ENCODE measurements at regions not wholly inside any gene's neighbourhood (a gene's known extent, or its start where the extent isn't known, plus 50 kb on each side); places are given as distances from the start of the nearest gene placed in this dataset.
A peak's percentile ranks its signal among the peaks of the same experiment; 100 is the strongest.

- Histone ChIP-seq H2BK5ac (ENCODE audit: low read depth, low read length, poor library complexity, severe bottlenecking) (no peak overlapping the region), H2BK15ac (ENCODE audit: low read depth, poor library complexity, severe bottlenecking) (no peak overlapping the region), H3K4ac (ENCODE audit: low read depth in 1 of 2, low read length in 2 of 2) (no peak overlapping the region), H3K18ac (ENCODE audit: low read depth in 1 of 2, low read length in 2 of 2) (no peak overlapping the region), H3K23ac (ENCODE audit: low read length in 2 of 2) (no peak overlapping the region), H3K14ac (ENCODE audit: low read length in 2 of 2) (no peak overlapping the region), H3K4me1 (ENCODE audit: control insufficient read depth, insufficient read depth, low read depth, low read length) (peaks cover 2% of the 10 kb centered on the region), H3K27ac (ENCODE audit: low read length, poor library complexity, severe bottlenecking) (no peak overlapping the region), H2BK12ac (ENCODE audit: low read length in 2 of 2) (no peak overlapping the region), H4K8ac (ENCODE audit: low read length) (no peak overlapping the region), H3K9ac (ENCODE audit: low read length) (no peak overlapping the region), H2BK120ac (ENCODE audit: low read depth, low read length) (no peak overlapping the region), H3K36me3 (ENCODE audit: control insufficient read depth in 1 of 2, insufficient read depth in 2 of 2, low read depth in 1 of 2, low read length in 2 of 2) (no peaks in the 10 kb centered on the region), H4K91ac (ENCODE audit: low read length) (no peak overlapping the region), H2AK5ac (ENCODE audit: low read length, severe bottlenecking) (no peak overlapping the region), H3K4me2 (ENCODE audit: low read length, poor library complexity, severe bottlenecking) (no peak overlapping the region), H3K4me3 (ENCODE audit: insufficient read depth in 1 of 2, low read depth in 1 of 2, low read length in 2 of 2) (no peak overlapping the region), H3K79me1 (replicated peaks; ENCODE audit: low read length, poor library complexity, severe bottlenecking) (no peaks in the 10 kb centered on the region), H2AFZ (ENCODE audit: low read depth, low read length) (no peak overlapping the region), H3K27me3 (ENCODE audit: control insufficient read depth in 1 of 2, insufficient read depth in 1 of 2, low read length in 2 of 2) (no peaks in the 10 kb centered on the region), H3K9me3 (ENCODE audit: control insufficient read depth, low read length) (no peaks in the 10 kb centered on the region)
- no CpG with 5 or more reads among the region's 4 CpGs for WGBS
- DNase-seq, result no peak
These were observed 69.8 kb upstream of the MNS1 start for GRCh38 chr15:56534728-56535127.

- no peak overlapping the region for H2BK120ac ChIP-seq (ENCODE audit: low read depth, low read length)
- H3K14ac ChIP-seq (ENCODE audit: low read length in 2 of 2), result no peak overlapping the region
- no peak overlapping the region for H2BK12ac ChIP-seq (ENCODE audit: low read length in 2 of 2)
- WGBS, result 35% methylated on average over 1 of the region's 2 CpGs
- no peaks in the 10 kb centered on the region for H3K9me3 ChIP-seq (ENCODE audit: control insufficient read depth, low read length)
- no peak overlapping the region for H2BK5ac ChIP-seq (ENCODE audit: low read depth, low read length, poor library complexity, severe bottlenecking)
- no peak overlapping the region for H3K4me2 ChIP-seq (ENCODE audit: low read length, poor library complexity, severe bottlenecking)
- no peak overlapping the region for H3K18ac ChIP-seq (ENCODE audit: low read depth in 1 of 2, low read length in 2 of 2)
- H4K91ac ChIP-seq (ENCODE audit: low read length), result no peak overlapping the region
- H3K4me1 ChIP-seq (ENCODE audit: control insufficient read depth, insufficient read depth, low read depth, low read length), result peaks cover 2% of the 10 kb centered on the region
- no peak overlapping the region for H2BK15ac ChIP-seq (ENCODE audit: low read depth, poor library complexity, severe bottlenecking)
- no peak overlapping the region for H3K4me3 ChIP-seq (ENCODE audit: insufficient read depth in 1 of 2, low read depth in 1 of 2, low read length in 2 of 2)
- H3K9ac ChIP-seq (ENCODE audit: low read length), result no peak overlapping the region
- H3K36me3 ChIP-seq (ENCODE audit: control insufficient read depth in 1 of 2, insufficient read depth in 2 of 2, low read depth in 1 of 2, low read length in 2 of 2), result no peaks in the 10 kb centered on the region
- H3K23ac ChIP-seq (ENCODE audit: low read length in 2 of 2), result no peak overlapping the region
- H3K4ac ChIP-seq (ENCODE audit: low read depth in 1 of 2, low read length in 2 of 2), result no peak overlapping the region
- no peak overlapping the region for H2AFZ ChIP-seq (ENCODE audit: low read depth, low read length)
- no peaks in the 10 kb centered on the region for H3K27me3 ChIP-seq (ENCODE audit: control insufficient read depth in 1 of 2, insufficient read depth in 1 of 2, low read length in 2 of 2)
- no peak for DNase-seq
- no peaks in the 10 kb centered on the region for H3K79me1 ChIP-seq (replicated peaks; ENCODE audit: low read length, poor library complexity, severe bottlenecking)
- no peak overlapping the region for H3K27ac ChIP-seq (ENCODE audit: low read length, poor library complexity, severe bottlenecking)
- H2AK5ac ChIP-seq (ENCODE audit: low read length, severe bottlenecking), result no peak overlapping the region
- no peak overlapping the region for H4K8ac ChIP-seq (ENCODE audit: low read length)
These were observed 68.9 kb upstream of the MNS1 start for GRCh38 chr15:56533731-56534403.

GRCh38 chr15:56532721-56533460, 68.0 kb upstream of the MNS1 start:
- Histone ChIP-seq H4K91ac (ENCODE audit: low read length) (no peak overlapping the region), H2AK5ac (ENCODE audit: low read length, severe bottlenecking) (no peak overlapping the region), H3K4me3 (ENCODE audit: insufficient read depth in 1 of 2, low read depth in 1 of 2, low read length in 2 of 2) (no peak overlapping the region), H3K9me3 (ENCODE audit: control insufficient read depth, low read length) (no peaks in the 10 kb centered on the region), H3K36me3 (ENCODE audit: control insufficient read depth in 1 of 2, insufficient read depth in 2 of 2, low read depth in 1 of 2, low read length in 2 of 2) (no peaks in the 10 kb centered on the region), H3K14ac (ENCODE audit: low read length in 2 of 2) (no peak overlapping the region), H3K27ac (ENCODE audit: low read length, poor library complexity, severe bottlenecking) (no peak overlapping the region), H2BK15ac (ENCODE audit: low read depth, poor library complexity, severe bottlenecking) (no peak overlapping the region), H3K79me1 (replicated peaks; ENCODE audit: low read length, poor library complexity, severe bottlenecking) (no peaks in the 10 kb centered on the region), H2AFZ (ENCODE audit: low read depth, low read length) (no peak overlapping the region), H4K8ac (ENCODE audit: low read length) (no peak overlapping the region), H3K4me1 (ENCODE audit: control insufficient read depth, insufficient read depth, low read depth, low read length) (peaks cover under 1% of the 10 kb centered on the region), H3K27me3 (ENCODE audit: control insufficient read depth in 1 of 2, insufficient read depth in 1 of 2, low read length in 2 of 2) (no peaks in the 10 kb centered on the region), H2BK120ac (ENCODE audit: low read depth, low read length) (no peak overlapping the region), H2BK5ac (ENCODE audit: low read depth, low read length, poor library complexity, severe bottlenecking) (no peak overlapping the region), H3K23ac (ENCODE audit: low read length in 2 of 2) (no peak overlapping the region), H3K9ac (ENCODE audit: low read length) (no peak overlapping the region), H3K18ac (ENCODE audit: low read depth in 1 of 2, low read length in 2 of 2) (no peak overlapping the region), H2BK12ac (ENCODE audit: low read length in 2 of 2) (no peak overlapping the region), H3K4ac (ENCODE audit: low read depth in 1 of 2, low read length in 2 of 2) (no peak overlapping the region), H3K4me2 (ENCODE audit: low read length, poor library complexity, severe bottlenecking) (no peak overlapping the region)
- WGBS, result 54% methylated on average over 4 of the region's 4 CpGs
- peak; percentile 47 for DNase-seq

GRCh38 chr15:56530157-56530556, 65.2 kb upstream of the MNS1 start:
- H2BK5ac ChIP-seq (ENCODE audit: low read depth, low read length, poor library complexity, severe bottlenecking), result no peak overlapping the region
- no peak overlapping the region for H3K4me2 ChIP-seq (ENCODE audit: low read length, poor library complexity, severe bottlenecking)
- no peak overlapping the region for H3K18ac ChIP-seq (ENCODE audit: low read depth in 1 of 2, low read length in 2 of 2)
- no peaks in the 10 kb centered on the region for H3K79me1 ChIP-seq (replicated peaks; ENCODE audit: low read length, poor library complexity, severe bottlenecking)
- no peak overlapping the region for H3K23ac ChIP-seq (ENCODE audit: low read length in 2 of 2)
- H3K9me3 ChIP-seq (ENCODE audit: control insufficient read depth, low read length), result no peaks in the 10 kb centered on the region
- H3K27ac ChIP-seq (ENCODE audit: low read length, poor library complexity, severe bottlenecking), result no peak overlapping the region
- H4K8ac ChIP-seq (ENCODE audit: low read length), result no peak overlapping the region
- no peak overlapping the region for H2BK15ac ChIP-seq (ENCODE audit: low read depth, poor library complexity, severe bottlenecking)
- H2AFZ ChIP-seq (ENCODE audit: low read depth, low read length), result no peak overlapping the region
- no peak overlapping the region for H3K4me3 ChIP-seq (ENCODE audit: insufficient read depth in 1 of 2, low read depth in 1 of 2, low read length in 2 of 2)
- no peak overlapping the region for H2AK5ac ChIP-seq (ENCODE audit: low read length, severe bottlenecking)
- H3K4ac ChIP-seq (ENCODE audit: low read depth in 1 of 2, low read length in 2 of 2), result no peak overlapping the region
- H2BK120ac ChIP-seq (ENCODE audit: low read depth, low read length), result no peak overlapping the region
- H3K4me1 ChIP-seq (ENCODE audit: control insufficient read depth, insufficient read depth, low read depth, low read length), result peaks cover 1% of the 10 kb centered on the region
- DNase-seq, result no peak
- no peak overlapping the region for H3K14ac ChIP-seq (ENCODE audit: low read length in 2 of 2)
- no peak overlapping the region for H3K9ac ChIP-seq (ENCODE audit: low read length)
- H4K91ac ChIP-seq (ENCODE audit: low read length), result no peak overlapping the region
- H3K36me3 ChIP-seq (ENCODE audit: control insufficient read depth in 1 of 2, insufficient read depth in 2 of 2, low read depth in 1 of 2, low read length in 2 of 2), result no peaks in the 10 kb centered on the region
- WGBS, result 80% methylated on average over 1 of the region's 1 CpG
- no peaks in the 10 kb centered on the region for H3K27me3 ChIP-seq (ENCODE audit: control insufficient read depth in 1 of 2, insufficient read depth in 1 of 2, low read length in 2 of 2)
- H2BK12ac ChIP-seq (ENCODE audit: low read length in 2 of 2), result no peak overlapping the region
